ENCODE measurements at regions not wholly inside any gene's neighbourhood (a gene's known extent, or its start where the extent isn't known, plus 50 kb on each side); places are given as distances from the start of the nearest gene placed in this dataset.
A peak's percentile ranks its signal among the peaks of the same experiment; 100 is the strongest.
"Not testable (repeated sequence)": the region's sequence is repeated elsewhere in the genome, so short reads cannot be mapped to it uniquely, and the experiment has no call there.

DNA sequence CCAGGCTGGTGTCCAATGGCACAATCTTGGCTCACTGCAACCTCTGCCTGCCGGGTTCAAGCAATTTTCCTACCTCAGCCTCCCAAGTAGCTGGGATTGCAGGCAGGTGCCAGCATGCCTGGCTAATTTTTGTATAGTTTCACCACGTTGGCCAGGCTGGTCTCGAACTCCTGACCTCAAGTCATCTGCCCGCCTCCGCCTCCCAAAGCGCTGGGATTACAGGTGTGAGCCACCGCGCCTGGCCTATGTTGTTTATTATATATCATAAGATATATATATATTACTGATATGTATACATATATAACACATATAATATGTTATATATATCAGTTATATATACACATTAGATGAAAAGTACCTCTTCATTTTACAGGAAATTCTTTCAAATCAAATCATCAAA lies 914.7 kb downstream of the FOXD4L5 start:
- DNase-seq: not testable (repeated sequence)

DNA sequence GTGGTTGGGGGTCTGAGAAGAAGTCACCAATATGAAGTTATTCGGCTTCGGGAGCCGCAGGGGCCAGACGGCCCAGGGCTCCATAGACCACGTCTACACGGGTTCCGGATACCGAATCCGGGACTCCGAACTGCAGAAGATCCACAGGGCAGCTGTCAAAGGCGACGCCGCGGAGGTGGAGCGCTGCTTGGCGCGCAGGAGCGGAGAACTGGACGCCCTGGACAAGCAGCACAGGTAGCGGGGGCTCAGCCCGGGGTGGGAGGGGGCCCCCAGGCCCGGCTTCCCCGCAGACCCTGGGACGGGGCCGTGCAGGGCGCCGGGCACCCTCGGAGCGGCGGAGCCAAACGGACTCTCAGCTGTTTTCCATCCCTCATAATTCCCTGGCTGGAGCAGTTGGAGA lies 915.4 kb downstream of the FOXD4L5 start:
- not testable (repeated sequence) for DNase-seq

DNA sequence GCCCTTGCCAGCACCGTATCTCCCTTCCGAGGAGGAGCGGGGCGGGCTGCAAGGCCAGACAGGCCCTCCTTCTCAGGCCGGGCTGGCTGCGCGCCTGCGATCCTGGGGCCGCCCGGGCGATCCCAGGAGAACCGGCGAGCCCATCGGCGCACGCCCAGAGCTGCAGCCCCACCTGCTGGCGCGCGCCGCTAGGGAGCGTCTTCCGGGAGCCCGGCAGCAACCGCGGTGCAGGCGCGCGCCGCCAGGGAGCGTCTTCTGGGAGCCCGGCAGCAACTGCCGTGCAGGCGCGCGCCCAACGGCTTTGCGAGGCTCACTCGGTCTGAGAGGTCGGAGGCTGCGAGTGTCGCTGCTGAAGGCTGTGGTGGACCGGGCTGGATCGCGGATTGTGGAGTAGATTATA lies 915.9 kb downstream of the FOXD4L5 start:
- peak; percentile 72 for DNase-seq

DNA sequence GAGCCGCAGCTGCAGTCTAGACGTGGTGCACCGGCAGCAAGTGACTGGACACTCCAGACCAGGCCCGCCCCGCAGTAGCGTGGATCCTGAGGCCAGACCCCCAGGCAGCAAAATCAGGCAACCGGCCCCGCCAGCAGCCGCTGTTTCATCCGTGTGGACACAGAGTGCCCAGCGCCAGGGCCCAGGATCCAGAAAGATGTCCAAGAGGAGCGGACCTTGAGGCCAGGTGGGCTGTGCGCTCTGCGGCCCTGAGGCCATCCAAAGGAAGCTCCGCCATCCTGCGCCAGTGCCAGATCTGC lies 916.4 kb downstream of the FOXD4L5 start:
- not testable (repeated sequence) for DNase-seq

DNA sequence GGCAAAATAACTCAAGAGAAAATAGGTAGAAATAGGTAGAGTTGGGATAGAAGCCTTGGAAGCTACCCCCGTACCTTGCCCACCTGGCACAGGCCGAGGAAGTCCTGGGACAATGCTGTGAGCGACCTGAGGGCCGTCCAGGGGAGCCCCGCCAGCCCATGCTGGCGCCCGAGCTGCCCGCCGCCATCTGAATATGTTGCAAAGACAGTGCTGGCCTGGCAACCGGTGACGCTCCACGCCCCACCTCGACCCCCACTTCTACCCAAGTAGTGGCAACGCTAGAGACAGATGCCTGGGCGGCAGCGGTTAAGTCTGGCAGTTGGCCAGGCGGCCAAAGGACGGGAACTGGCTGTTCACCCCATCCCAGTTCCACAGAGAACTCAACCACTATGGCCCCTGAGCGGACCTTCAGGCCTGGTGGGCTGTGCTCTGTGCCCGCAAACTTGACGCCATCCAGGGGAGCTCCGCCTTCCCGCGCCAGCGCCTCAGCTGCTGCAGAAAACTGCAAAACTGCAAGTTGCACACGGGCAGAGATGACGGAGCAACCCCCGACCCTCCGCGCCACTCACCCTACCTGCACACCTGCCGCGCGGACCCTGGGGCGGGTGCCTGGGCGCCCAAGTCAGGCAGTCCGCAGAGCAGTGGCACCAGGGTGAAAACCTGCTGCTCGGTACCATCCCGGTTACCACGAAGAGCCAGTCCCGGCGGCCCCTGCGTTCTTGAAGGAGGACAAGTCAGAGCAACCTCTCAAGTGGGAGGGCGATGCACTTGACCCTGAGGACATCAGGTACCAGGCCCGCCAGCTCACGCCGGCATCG lies 917.0 kb downstream of the FOXD4L5 start:
- peak; percentile 6 for DNase-seq
